ENCODE measurements at regions not wholly inside any gene's neighbourhood (a gene's known extent, or its start where the extent isn't known, plus 50 kb on each side); places are given as distances from the start of the nearest gene placed in this dataset.

DNA sequence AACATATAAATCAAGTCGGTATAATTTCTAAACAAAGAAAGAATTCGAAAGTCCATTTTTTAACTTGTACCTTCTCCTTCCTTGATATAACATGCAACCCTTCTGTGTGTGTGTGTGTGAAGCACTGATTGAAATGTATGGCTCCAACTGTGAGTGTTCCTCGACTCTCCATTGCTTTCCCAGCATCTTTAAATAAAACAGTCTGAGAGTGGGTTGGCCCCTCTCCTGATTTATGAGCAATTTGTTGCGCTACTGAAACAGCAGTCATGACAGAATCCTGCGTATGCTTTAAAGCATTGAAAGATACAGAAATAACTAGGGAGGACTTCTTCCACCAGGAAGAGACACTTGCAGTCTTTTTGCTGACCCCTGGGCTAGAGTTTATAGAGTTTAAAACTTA, 340.0 kb upstream of the SATB1 start:
- TF ChIP-seq, protein P1, sequence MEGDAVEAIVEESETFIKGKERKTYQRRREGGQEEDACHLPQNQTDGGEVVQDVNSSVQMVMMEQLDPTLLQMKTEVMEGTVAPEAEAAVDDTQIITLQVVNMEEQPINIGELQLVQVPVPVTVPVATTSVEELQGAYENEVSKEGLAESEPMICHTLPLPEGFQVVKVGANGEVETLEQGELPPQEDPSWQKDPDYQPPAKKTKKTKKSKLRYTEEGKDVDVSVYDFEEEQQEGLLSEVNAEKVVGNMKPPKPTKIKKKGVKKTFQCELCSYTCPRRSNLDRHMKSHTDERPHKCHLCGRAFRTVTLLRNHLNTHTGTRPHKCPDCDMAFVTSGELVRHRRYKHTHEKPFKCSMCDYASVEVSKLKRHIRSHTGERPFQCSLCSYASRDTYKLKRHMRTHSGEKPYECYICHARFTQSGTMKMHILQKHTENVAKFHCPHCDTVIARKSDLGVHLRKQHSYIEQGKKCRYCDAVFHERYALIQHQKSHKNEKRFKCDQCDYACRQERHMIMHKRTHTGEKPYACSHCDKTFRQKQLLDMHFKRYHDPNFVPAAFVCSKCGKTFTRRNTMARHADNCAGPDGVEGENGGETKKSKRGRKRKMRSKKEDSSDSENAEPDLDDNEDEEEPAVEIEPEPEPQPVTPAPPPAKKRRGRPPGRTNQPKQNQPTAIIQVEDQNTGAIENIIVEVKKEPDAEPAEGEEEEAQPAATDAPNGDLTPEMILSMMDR (conservative IDR thresholded peaks at IDR 0.05; ENCODE audit: control insufficient read depth, insufficient read depth, low read depth, low read length), result no peak
- H3K4me3 ChIP-seq (ENCODE audit: control insufficient read depth, low read depth, low read length), result no peak overlapping the region
- DNase-seq (ENCODE audit: low read depth), result no peak

DNA sequence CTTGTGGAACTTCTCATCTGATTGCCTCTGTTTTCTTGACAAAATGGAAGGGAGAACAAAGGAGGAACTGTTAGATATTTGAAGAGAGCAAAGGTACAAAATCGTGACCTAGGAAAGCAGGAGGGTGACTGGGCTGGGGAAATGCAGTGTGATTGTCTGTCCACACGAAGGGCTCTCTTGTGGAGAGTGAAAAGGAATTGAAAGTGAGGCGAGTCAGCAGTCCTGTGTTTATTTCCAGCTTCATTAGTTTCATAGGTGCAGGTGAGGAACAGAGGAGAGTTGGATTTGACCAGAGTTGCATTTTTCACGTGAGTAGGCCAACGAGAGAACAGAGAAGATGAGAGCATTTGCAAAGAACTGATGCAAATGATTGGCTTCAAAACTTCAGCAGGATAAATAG, 336.4 kb upstream of the SATB1 start:
- TF ChIP-seq, protein P1 (conservative IDR thresholded peaks at IDR 0.05; ENCODE audit: control insufficient read depth, insufficient read depth, low read depth, low read length), result no peak
- DNase-seq (ENCODE audit: low read depth), result no peak
- H3K4me3 ChIP-seq (ENCODE audit: control insufficient read depth, low read depth, low read length), result no peak overlapping the region

DNA sequence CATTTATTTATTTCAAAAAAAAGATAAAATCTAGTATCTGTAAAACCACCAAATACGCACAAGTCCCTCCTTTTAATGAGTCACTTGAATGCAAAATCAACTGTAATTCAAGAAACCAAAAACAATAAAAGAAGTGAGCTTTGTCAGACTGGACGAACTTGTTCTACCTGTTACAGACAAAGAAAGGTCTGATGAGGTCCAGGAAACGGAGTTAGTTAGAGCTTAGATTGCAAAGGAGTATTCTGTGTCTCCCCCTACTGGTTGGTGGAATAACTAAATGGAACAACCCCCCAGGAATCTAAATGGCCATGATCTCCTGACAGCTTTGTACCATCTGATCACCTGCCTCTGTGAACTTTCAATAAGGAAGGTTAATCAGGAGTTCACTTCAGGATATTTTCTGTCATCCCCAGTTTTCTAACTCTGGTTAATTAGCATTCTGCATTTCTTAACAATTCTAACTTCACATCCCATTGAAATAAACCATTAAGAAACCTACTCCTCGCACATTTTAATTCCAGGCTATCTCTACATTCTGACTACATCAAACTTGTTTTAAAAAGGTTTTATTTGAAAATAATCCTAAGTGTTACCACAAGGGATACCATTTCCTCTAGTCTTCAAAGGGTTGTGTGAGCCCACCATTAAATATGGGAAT, 333.0 kb upstream of the SATB1 start:
- TF ChIP-seq, protein P1 (conservative IDR thresholded peaks at IDR 0.05; ENCODE audit: control insufficient read depth, insufficient read depth, low read depth, low read length), result peak; percentile 56
- peak; percentile 32 for DNase-seq (ENCODE audit: low read depth)
- no peak overlapping the region for H3K4me3 ChIP-seq (ENCODE audit: control insufficient read depth, low read depth, low read length)

DNA sequence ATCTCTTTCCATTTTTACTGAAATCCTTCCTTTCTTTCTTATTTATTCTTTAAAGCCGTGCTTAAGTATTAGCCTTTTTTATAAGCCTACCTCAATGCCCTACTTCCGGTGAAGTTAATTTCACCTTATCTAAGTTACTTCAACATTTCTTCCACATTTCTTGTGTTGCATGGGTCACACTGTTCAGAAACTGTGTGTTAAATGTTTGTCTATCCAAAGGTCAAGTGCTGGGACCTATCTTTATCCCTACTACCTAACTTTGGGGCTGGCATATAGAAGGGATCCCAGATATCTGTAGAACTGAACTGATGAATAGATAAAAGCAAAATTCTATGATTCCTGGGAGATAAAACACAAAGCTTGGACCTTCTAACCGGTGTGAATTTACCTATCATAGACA, 332.3 kb upstream of the SATB1 start:
- DNase-seq (ENCODE audit: low read depth), result no peak
- TF ChIP-seq, protein P1 (conservative IDR thresholded peaks at IDR 0.05; ENCODE audit: control insufficient read depth, insufficient read depth, low read depth, low read length), result no peak
- no peak overlapping the region for H3K4me3 ChIP-seq (ENCODE audit: control insufficient read depth, low read depth, low read length)

DNA sequence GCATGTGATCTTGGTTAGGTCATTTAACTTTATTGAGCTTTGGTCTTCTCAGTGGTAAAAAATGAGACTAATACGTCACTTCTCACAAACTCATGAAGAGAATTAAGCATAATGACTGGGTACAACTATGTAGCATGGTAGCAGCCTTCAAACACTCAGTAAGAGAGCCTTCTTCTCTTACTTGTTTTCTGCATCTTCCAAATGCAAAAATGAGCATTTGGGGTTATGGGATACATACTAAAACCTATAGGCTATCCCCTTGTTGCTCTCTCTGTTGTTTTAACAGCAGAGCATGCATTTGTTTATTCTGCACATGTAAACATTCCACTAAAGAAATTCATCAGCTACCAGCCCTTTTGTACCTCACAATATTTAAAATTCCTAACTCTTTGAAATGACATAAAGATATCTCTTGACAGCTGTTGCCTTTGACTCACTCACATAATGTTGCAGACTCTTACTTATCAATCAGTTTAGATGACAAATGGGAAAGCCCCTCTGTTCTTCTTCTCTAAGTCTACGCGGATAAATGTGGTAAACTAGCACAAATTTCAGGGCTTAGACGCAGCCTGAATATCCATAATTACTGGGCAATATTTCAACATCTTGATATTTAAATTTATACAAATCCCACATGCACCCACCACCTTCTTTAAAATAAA, 327.3 kb upstream of the SATB1 start:
- no peak overlapping the region for H3K4me3 ChIP-seq (ENCODE audit: control insufficient read depth, low read depth, low read length)
- TF ChIP-seq, protein P1 (conservative IDR thresholded peaks at IDR 0.05; ENCODE audit: control insufficient read depth, insufficient read depth, low read depth, low read length), result no peak
- no peak for DNase-seq (ENCODE audit: low read depth)

DNA sequence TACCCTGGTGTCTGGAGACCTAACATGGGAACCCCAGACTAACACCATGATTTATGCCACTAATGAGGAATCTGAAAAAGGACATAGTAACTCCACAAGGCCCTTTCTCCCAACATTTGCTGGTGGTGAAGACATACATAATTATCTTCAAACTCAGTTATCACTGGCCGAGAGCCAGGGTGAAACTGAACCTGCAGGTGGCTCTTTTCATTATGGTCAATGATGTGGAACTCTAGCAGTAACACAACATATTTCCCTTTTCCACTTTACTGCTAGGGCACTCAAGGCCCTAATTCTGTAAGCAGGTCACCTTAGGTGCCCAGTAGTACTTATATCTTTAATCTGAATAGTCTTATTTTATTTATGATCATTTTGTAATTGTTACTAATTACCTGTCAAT, 326.4 kb upstream of the SATB1 start:
- TF ChIP-seq, protein P1 (conservative IDR thresholded peaks at IDR 0.05; ENCODE audit: control insufficient read depth, insufficient read depth, low read depth, low read length), result no peak
- DNase-seq (ENCODE audit: low read depth), result no peak
- H3K4me3 ChIP-seq (ENCODE audit: control insufficient read depth, low read depth, low read length), result no peak overlapping the region
